Activated CD8-positive, alpha-beta memory T cell treated with anti-CD3 and anti-CD28 coated beads for 4 hours (primary cell): ENCODE measurements at regions not wholly inside any gene's neighbourhood (a gene's known extent, or its start where the extent isn't known, plus 50 kb on each side); places are given as distances from the start of the nearest gene placed in this dataset.

ENCODE experiments used
- DNase-seq, 2 donors: peaks; one replicate each; pipeline ENCODE4 v3.0.0-alpha.2; 2020; ENCODE audit warnings: low read depth in 2 of 2

- no peak for DNase-seq
Measured at GRCh38 chr14:87732562-87732961, 260.4 kb downstream of the GALC start.

DNA sequence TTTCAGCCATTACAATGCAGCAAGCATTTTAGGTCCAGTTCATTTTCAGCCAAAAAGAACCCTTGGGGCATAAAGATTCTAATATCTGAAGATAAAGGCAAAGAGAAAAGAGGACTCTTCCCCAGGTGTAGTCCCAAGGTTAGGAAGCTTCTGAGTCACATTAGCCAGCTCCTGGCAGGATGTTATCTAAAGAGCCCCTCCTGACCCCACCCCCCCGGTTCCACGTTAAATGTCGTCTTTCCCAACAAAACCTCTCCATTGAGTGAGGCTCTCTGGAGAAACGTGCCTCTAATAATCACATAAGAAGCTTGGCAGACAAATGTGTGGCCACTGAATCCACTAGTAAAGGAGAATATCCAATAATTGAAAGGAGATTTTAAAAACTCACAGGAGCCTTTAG lies 267.7 kb downstream of the GALC start:
- no peak for DNase-seq

GRCh38 chr14:87712396-87713090 lies 280.4 kb downstream of the GALC start:
- no peak for DNase-seq

GRCh38 chr14:87705439-87705896 lies 287.5 kb downstream of the GALC start:
- no peak for DNase-seq

- no peak for DNase-seq
Measured at GRCh38 chr14:87698481-87698880, 294.5 kb downstream of the GALC start.

GRCh38 chr14:87696485-87696884 lies 296.5 kb downstream of the GALC start:
- no peak for DNase-seq

- no peak for DNase-seq
Measured at GRCh38 chr14:87691042-87691881, 301.7 kb downstream of the GALC start.

DNA sequence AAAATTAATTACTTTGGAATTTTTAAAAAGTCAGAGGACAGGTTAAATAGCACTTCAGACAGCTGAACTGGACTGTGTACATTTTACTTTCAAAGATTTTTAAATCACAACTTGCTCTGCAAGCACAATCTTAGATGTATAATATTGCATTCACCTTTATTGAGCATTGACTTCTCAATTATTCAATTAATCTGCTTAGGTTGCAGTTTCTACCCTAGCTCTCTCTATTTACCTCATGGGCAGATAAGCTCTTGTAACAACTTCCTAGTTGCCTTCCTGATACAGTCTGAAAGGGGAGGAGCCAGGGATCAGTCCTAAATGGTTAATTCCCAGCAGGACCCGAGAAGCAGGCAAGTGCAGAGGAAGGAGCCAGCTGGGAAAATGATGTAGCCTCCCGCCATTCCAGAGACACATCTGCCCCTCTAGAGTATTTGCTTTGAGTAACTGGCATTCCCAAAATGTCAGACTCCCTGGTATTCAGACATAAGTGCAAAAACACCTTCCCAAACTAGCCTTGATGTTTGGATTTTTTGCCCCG lies 302.8 kb downstream of the GALC start:
- no peak for DNase-seq

- no peak for DNase-seq
Measured at GRCh38 chr14:87688524-87688923, 304.5 kb downstream of the GALC start.

- no peak for DNase-seq
Measured at GRCh38 chr14:87687420-87687819, 305.6 kb downstream of the GALC start.

- no peak for DNase-seq
Measured at GRCh38 chr14:87686746-87687145, 306.2 kb downstream of the GALC start.

DNA sequence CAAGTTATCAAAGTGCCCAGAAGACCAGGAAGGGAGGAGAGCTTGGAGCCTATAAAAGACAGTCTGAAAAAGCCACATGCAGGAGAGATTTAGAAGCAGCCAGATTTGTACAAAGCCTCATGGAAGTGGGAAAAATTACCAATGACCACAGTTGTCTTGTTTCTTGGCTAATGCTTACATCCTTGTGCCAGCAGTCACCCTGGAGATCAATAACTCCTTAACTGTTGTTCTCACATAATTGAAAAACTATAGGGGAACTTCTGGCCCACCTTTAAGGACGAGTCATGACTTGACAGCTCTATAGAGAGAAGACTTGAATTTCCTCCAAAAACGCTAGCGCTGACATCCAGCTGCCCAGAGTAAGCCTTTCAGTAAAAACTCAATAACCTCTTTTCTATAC lies 313.1 kb downstream of the GALC start:
- no peak for DNase-seq

- DNase-seq, result no peak
Measured at GRCh38 chr14:87678624-87679023, 314.4 kb downstream of the GALC start.

DNA sequence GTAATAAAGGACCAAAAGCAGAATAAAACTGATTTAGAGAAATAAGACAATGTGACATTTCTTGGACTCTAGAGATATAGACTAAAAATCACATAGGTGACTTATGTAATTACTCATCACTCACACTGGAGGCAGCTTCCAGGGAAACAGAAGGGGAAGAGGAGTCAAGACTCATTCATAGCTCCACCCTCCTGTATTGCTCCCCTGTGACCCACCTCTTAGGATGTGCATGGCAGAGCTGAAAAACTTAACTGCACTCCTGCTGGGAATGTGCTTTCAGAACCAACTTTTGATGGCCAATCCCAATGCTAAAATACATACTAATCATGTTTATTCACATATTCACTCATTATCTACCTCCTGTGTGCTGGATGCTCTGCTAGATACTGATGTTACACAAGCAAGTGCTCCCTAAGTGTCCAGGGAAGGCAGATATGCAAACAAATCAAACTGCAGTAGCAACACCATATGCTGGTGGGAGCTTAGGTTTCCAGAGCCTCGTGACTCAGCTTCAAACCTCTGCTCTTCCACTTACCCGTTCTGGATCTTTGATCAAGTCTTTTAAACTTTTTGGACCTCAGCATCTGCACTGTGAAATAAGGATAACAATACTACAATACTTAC lies 316.1 kb downstream of the GALC start:
- DNase-seq, result no peak

DNA sequence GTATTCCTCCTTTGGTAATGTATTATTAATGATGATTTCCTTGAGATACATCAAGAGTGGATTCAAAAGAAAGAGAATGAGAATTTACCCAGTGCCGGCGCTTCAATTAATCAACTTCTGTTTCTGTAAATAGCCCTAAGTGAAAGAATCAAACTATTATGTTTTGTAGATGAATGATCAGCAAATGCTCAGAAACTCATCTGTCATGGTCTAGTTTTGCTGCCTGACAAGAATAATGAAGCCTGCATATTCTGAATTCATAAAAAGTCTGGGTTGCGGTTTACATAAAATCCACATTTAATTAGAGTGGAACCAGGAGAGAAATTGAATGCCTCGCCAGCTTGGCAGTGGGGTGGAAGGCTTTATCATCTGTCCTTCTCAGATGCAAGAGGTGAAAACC lies 325.3 kb downstream of the GALC start:
- no peak for DNase-seq

DNA sequence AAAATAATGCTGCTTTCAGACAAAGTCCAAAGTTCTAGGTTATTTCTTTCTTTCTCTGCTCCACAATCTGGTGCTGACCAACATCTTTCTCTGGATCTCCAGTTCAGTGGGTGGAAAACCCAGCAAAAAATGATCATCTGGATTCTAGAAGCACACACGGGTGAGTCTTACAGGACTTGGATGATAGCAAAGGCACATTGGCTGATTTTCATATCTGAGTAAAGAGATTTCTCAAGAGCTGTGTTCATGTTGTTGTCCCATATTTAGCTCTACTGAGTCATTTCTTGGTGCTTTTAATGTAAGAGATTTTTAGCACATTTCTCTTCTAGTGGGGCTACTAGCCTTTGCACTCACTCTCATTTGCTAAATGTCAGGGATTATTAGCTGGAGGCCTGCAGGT lies 336.7 kb downstream of the GALC start:
- no peak for DNase-seq

DNA sequence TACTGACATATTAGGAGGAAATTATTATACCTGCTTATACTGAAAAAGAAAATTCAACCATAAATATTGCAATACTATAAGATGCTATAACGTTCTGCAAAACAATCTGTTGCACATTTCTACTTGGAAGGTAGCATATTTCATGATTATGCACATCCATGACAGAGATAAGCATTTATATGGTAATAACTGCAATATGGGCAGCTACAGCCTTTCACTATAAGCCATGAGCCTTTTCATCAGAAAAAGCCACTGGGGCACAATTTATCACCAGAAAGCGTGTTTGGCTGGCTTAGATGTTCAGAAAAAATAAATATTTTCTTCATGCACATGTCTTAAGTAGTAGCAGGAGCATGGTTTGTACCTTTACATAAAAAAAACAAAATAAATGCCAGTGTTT lies 340.7 kb downstream of the GALC start:
- no peak for DNase-seq

- DNase-seq, result no peak
Measured at GRCh38 chr14:87644689-87645088, 348.3 kb downstream of the GALC start.

- no peak for DNase-seq
Measured at GRCh38 chr14:87643005-87643404, 350.0 kb downstream of the GALC start.

GRCh38 chr14:87640553-87640952 lies 352.4 kb downstream of the GALC start:
- no peak for DNase-seq

DNA sequence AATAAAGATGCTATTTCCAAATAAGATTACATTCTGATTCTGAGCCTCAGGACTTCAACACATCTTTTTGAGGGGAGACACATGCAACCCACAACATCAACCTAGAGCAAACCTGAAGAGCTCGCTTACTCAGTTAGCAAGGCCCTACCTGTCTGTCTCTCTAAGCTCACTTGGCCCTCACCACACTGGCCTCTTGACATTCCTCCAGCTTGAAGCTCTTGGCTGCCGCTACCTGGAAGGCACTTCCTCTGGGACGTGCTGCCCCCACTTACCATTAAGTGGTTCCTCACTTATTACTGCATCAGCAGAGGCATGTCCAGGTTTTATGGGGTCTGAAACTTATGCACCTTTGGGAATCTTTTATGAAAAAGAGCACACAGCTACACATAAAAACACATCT lies 354.8 kb downstream of the GALC start:
- DNase-seq, result no peak

DNA sequence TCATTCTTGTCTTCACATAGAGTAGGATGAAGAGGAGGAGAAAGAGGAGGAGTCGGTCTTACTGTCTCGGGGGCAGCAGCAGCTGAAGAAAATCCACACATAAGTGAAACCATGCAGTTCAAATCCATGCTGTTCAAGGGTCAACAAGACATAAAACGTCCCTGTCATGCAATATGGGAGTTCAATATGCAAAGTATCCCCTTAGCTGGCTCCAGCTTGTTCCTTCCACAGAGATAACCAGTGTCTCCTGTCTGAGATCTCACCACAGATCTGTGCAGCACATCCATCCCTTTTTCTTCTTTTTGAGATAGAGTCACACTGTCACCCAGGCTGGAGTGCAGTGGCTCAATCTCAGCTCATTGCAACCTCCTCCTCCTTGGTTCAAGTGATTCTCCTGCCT lies 357.5 kb downstream of the GALC start:
- no peak for DNase-seq

- DNase-seq, result no peak
Measured at GRCh38 chr14:87632796-87633195, 360.2 kb downstream of the GALC start.
